ENCODE measurements at regions not wholly inside any gene's neighbourhood (a gene's known extent, or its start where the extent isn't known, plus 50 kb on each side); places are given as distances from the start of the nearest gene placed in this dataset.
A peak's percentile ranks its signal among the peaks of the same experiment; 100 is the strongest.

GRCh38 chr5:167754501-167755021, 536.9 kb upstream of the WWC1 start:
- H3K27me3 ChIP-seq (ENCODE audit: insufficient read depth, low read depth, low read length), result no peaks in the 10 kb centered on the region
- no peak for TF ChIP-seq POLR2AphosphoS5 (IDR thresholded peaks at IDR 0.05)
- no peak for TF ChIP-seq EP300 (conservative IDR thresholded peaks at IDR 0.05; ENCODE audit: poor library complexity, severe bottlenecking)
- no peak for TF ChIP-seq TAF1 (IDR thresholded peaks at IDR 0.05; ENCODE audit: low read depth)
- TF ChIP-seq EZH2 (IDR thresholded peaks at IDR 0.05; ENCODE audit: borderline replicate concordance, insufficient read depth, low read length, poor library complexity, severe bottlenecking), result no peak
- no peak for TF ChIP-seq CTCF (IDR thresholded peaks at IDR 0.05; ENCODE audit: poor library complexity, severe bottlenecking)
- TF ChIP-seq RAD21 (conservative IDR thresholded peaks at IDR 0.05), result no peak
- no peak for TF ChIP-seq REST (IDR thresholded peaks at IDR 0.05; ENCODE audit: borderline replicate concordance)
- no peak for TF ChIP-seq SMC3 (conservative IDR thresholded peaks at IDR 0.05; ENCODE audit: poor library complexity)
- no peak for TF ChIP-seq MXI1 (conservative IDR thresholded peaks at IDR 0.05; ENCODE audit: poor library complexity, severe bottlenecking)
- H3K4me2 ChIP-seq (ENCODE audit: low read length), result no peak overlapping the region
- no peaks in the 10 kb centered on the region for H3K79me2 ChIP-seq (replicated peaks; ENCODE audit: insufficient read depth, low read length)
- H3K9ac ChIP-seq (ENCODE audit: low read length), result no peak overlapping the region
- H3F3A ChIP-seq (ENCODE audit: insufficient read depth, low read length, poor library complexity, severe bottlenecking), result no peaks in the 10 kb centered on the region
- no peaks in the 10 kb centered on the region for H3K36me3 ChIP-seq (ENCODE audit: insufficient read depth, low read length)
- no peaks in the 10 kb centered on the region for H4K20me1 ChIP-seq (ENCODE audit: insufficient read depth)
- no peaks in the 10 kb centered on the region for H3K9me2 ChIP-seq (ENCODE audit: insufficient read depth, low read length)
- peak overlapping the region; percentile 14 for H3K27ac ChIP-seq (ENCODE audit: low read length)
- H2AFZ ChIP-seq (ENCODE audit: low read depth, low read length), result no peak overlapping the region
- H3K4me3 ChIP-seq (ENCODE audit: low read length), result no peak overlapping the region
- no peaks in the 10 kb centered on the region for H3K9me3 ChIP-seq (ENCODE audit: low read length)

- Histone ChIP-seq H3K9me3 (ENCODE audit: low read length) (no peaks in the 10 kb centered on the region), H3K9me2 (ENCODE audit: insufficient read depth, low read length) (no peaks in the 10 kb centered on the region), H4K20me1 (ENCODE audit: insufficient read depth) (no peaks in the 10 kb centered on the region), H2AFZ (ENCODE audit: low read depth, low read length) (no peak overlapping the region), H3K27ac (ENCODE audit: low read length) (no peak overlapping the region), H3K27me3 (ENCODE audit: insufficient read depth, low read depth, low read length) (no peaks in the 10 kb centered on the region), H3K4me3 (ENCODE audit: low read length) (peak overlapping the region; percentile 32), H3K36me3 (ENCODE audit: insufficient read depth, low read length) (no peaks in the 10 kb centered on the region), H3K9ac (ENCODE audit: low read length) (no peak overlapping the region), H3F3A (ENCODE audit: insufficient read depth, low read length, poor library complexity, severe bottlenecking) (no peaks in the 10 kb centered on the region), H3K4me2 (ENCODE audit: low read length) (no peak overlapping the region), H3K79me2 (replicated peaks; ENCODE audit: insufficient read depth, low read length) (no peaks in the 10 kb centered on the region)
- TF ChIP-seq EZH2 (IDR thresholded peaks at IDR 0.05; ENCODE audit: borderline replicate concordance, insufficient read depth, low read length, poor library complexity, severe bottlenecking) (no peak), REST (IDR thresholded peaks at IDR 0.05; ENCODE audit: borderline replicate concordance) (no peak), TAF1 (IDR thresholded peaks at IDR 0.05; ENCODE audit: low read depth) (no peak), MXI1 (conservative IDR thresholded peaks at IDR 0.05; ENCODE audit: poor library complexity, severe bottlenecking) (no peak), POLR2AphosphoS5 (IDR thresholded peaks at IDR 0.05) (no peak), CTCF (IDR thresholded peaks at IDR 0.05; ENCODE audit: poor library complexity, severe bottlenecking) (no peak), RAD21 (conservative IDR thresholded peaks at IDR 0.05) (no peak)
These were observed 536.0 kb upstream of the WWC1 start for GRCh38 chr5:167755420-167755819.
